Astrocyte of the cerebellum (primary cell): ENCODE measurements at regions not wholly inside any gene's neighbourhood (a gene's known extent, or its start where the extent isn't known, plus 50 kb on each side); places are given as distances from the start of the nearest gene placed in this dataset.

Experiments
- DNase-seq: peaks from one replicate; pipeline ENCODE4 v3.0.0-alpha.2; 2011; ENCODE audit warnings: low read depth
- H3K4me3 ChIP-seq: 2 replicates; pipeline ENCODE4 v1.5.1; 2011; ENCODE audit warnings: mild to moderate bottlenecking, low read depth, low read length, moderate library complexity
- CTCF ChIP-seq: IDR thresholded peaks from 2 replicates; pipeline ENCODE4 v1.5.1; 2012; ENCODE audit warnings: low read length, low read depth, moderate library complexity, mild to moderate bottlenecking; ENCODE audit errors: missing control alignments
- in situ Hi-C: cut with HindIII; loops from 2 replicates; pipeline ENCODE4 v1.10.0; 2017; ENCODE audit warnings: low sequenced_read_pairs

GRCh38 chr21:15249285-15249993 lies 184.6 kb upstream of the NRIP1 start:
- TF ChIP-seq CTCF, result no peak
- in situ Hi-C loops, result no loop called here
- DNase-seq, result no peak
- no peak overlapping the region for H3K4me3 ChIP-seq

GRCh38 chr21:15250384-15250783 lies 185.6 kb upstream of the NRIP1 start:
- DNase-seq, result no peak
- H3K4me3 ChIP-seq, result no peak overlapping the region
- no peak for TF ChIP-seq CTCF
- in situ Hi-C loops, result no loop called here

DNA sequence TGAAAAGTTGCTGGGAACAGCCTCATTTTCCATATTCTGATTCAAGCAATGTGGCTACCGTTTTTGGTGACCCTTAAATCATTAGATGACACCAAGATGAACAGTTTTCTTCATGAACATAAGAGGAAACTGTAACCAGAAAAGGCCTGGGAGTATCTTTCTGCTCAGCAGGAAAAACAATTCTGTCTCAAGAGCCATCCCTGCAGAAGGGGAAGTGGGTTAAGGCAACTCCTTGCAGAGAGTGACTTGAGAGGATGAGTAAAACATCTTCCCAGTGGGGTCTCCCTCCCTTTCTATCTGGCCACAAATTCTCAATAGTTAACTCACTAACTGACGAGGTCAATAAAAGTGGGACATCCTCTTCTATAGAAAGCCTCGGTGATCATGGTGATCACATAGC lies 187.6 kb upstream of the NRIP1 start:
- no peak for DNase-seq
- no peak for TF ChIP-seq CTCF
- in situ Hi-C loops, result no loop called here
- H3K4me3 ChIP-seq, result no peak overlapping the region

DNA sequence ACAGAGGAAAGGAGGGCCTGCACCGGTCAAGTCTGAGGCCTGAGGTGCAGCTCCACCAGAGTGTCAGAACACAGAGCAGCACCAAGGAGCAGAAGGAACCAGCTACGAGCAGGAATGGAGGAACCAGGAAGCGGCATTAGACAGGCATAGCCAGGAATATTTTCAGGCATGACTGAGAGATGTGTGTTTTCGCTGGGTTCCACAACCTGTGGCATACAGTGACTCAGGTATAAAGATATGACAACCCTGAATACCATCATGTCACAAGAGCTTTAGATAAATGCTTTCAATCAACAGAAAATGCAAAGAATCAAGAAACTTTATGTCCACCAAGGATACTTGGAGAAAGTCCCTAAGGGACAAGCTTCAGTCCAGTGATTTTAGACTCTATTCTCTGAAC lies 189.3 kb upstream of the NRIP1 start:
- in situ Hi-C loops, result no loop called here
- no peak overlapping the region for H3K4me3 ChIP-seq
- DNase-seq, result no peak
- TF ChIP-seq CTCF, result no peak

GRCh38 chr21:15255261-15255660 lies 190.5 kb upstream of the NRIP1 start:
- no peak overlapping the region for H3K4me3 ChIP-seq
- no peak for TF ChIP-seq CTCF
- in situ Hi-C loops, result no loop called here
- no peak for DNase-seq

DNA sequence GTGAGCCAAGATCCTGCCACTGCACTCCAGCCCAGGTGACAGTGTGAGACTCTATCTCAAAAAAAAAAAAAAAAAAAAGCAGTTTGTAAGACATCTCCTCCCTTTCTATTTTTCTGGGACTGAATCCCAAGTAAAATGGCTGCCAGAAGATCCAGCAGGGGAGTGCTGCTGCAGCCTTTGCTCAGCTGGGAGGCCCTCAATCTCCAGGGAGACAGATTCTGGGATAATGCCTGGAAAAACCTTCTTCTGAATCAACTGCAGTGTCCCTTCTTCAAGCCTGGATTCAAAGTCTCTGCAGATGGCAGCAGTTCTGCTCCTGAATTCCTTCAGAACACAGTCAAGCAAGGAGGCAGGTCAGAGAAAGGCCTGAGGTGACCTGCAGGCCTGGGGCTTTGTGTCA lies 191.0 kb upstream of the NRIP1 start:
- in situ Hi-C loops, result no loop called here
- H3K4me3 ChIP-seq, result no peak overlapping the region
- no peak for TF ChIP-seq CTCF
- no peak for DNase-seq
